ENCODE measurements at regions not wholly inside any gene's neighbourhood (a gene's known extent, or its start where the extent isn't known, plus 50 kb on each side); places are given as distances from the start of the nearest gene placed in this dataset.
"Not testable (repeated sequence)": the region's sequence is repeated elsewhere in the genome, so short reads cannot be mapped to it uniquely, and the experiment has no call there.

- not testable (repeated sequence) for TF ChIP-seq CTCF (IDR thresholded peaks at IDR 0.05); POLR2AphosphoS5 (IDR thresholded peaks at IDR 0.05); POLR2A (IDR thresholded peaks at IDR 0.05; ENCODE audit: low read depth)
Measured at GRCh38 chr7:150028344-150029012, 154.7 kb downstream of the ATP6V0E2 start.

All from esophagus muscularis mucosa (tissue), 3 donors.